Retinal pigment epithelial cell (primary cell): ENCODE measurements at regions not wholly inside any gene's neighbourhood (a gene's known extent, or its start where the extent isn't known, plus 50 kb on each side); places are given as distances from the start of the nearest gene placed in this dataset.
"Not testable (repeated sequence)": the region's sequence is repeated elsewhere in the genome, so short reads cannot be mapped to it uniquely, and the experiment has no call there.

ENCODE experiments used
- DNase-seq: peaks from one replicate; pipeline ENCODE4 v3.0.0-alpha.2; 2010; ENCODE audit warnings: low read depth
- H3K4me3 ChIP-seq: 2 replicates; pipeline ENCODE4 v1.5.1; 2011; ENCODE audit warnings: mild to moderate bottlenecking, low read length, control low read depth, moderate library complexity
- TF ChIP-seq, protein P1 (sequence below): conservative IDR thresholded peaks from 2 replicates; pipeline ENCODE4 v1.5.1; 2011; ENCODE audit warnings: low read depth, low read length, control low read depth, inconsistent platforms

DNA sequence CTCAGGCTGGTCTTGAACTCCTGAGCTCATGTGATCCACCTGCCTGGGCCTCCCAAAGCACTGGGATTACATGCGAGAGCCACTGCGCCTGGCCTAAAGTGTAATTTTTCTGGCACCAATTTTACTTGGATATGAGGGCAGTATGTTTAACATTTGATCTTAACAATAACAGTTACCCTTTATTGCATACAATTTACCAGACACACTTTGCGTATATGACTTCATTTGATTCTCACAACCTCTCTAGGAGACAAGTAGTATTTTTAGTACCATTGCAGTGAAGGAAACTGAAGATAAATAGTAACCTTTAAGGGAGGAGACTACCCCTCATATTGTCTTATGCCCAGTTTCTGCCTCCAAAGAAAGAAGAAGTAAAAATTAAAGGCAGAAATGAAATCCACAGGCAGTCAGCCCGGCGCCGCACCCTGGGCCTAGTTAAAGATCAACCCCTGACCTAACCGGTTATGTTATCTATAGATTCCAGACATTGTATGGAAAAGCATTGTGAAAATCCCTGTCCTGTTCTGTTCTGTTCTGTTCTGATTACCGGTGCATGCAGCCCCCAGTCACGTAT, 54.0 kb downstream of the CYP26A1 start:
- not testable (repeated sequence) for H3K4me3 ChIP-seq, DNase-seq

DNA sequence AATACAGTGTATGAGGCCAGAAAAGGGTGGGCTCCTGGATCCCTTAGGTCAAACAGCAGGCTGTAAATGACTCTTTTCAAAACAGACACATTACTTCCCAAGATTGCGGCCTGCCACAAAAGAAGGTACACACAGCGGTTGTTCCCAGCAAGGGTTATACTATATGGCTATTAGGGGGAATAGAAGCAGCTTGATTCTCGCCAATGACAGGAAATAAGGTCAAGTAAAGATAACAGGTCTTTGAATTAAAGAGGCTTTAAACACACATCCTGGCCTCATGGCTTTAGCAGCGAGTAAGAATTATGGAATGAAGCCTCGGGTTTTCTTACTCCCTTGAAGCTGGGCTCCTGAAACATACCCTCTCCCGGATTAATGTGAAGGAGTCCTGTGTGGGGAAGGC, 58.3 kb downstream of the CYP26A1 start:
- DNase-seq = no peak
- no peak overlapping the region for H3K4me3 ChIP-seq
- TF ChIP-seq, protein P1, sequence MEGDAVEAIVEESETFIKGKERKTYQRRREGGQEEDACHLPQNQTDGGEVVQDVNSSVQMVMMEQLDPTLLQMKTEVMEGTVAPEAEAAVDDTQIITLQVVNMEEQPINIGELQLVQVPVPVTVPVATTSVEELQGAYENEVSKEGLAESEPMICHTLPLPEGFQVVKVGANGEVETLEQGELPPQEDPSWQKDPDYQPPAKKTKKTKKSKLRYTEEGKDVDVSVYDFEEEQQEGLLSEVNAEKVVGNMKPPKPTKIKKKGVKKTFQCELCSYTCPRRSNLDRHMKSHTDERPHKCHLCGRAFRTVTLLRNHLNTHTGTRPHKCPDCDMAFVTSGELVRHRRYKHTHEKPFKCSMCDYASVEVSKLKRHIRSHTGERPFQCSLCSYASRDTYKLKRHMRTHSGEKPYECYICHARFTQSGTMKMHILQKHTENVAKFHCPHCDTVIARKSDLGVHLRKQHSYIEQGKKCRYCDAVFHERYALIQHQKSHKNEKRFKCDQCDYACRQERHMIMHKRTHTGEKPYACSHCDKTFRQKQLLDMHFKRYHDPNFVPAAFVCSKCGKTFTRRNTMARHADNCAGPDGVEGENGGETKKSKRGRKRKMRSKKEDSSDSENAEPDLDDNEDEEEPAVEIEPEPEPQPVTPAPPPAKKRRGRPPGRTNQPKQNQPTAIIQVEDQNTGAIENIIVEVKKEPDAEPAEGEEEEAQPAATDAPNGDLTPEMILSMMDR = no peak

DNA sequence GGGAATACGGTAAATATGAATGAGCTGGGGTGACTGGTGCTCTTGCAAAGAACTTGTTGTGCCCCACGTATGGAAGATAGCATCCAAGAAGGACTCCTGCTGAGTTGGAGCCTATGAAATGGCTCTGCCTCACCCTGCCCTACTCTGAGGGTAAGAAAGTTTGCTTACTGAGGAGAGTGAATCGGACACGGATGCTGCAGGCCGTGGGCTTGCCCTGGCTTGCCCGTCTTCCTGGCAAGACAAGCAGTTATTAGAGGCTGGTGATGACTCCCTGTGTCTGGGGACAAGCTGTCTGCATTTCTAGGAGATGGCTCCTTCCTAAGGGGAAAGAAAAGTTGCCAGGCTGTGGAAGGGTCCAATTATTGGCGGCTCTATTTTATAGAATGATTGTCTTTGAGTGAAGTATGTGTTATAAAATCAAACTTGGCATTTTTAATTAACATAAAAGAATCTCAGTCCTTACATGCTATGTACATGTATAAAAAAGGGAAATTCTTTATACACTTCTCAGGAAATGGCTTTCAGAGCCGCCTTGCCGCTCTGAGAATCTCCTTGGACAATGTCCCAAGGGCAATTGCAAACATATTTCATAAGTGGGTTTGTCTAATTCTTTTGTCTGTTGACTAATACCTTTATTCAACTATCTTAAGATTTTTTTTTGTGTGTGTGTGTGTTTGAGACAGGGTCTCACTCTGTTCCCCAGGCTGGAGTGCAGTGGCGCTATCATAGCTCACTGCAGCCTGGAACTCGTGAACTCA, 64.6 kb downstream of the CYP26A1 start:
- DNase-seq = no peak
- TF ChIP-seq, protein P1 = no peak
- H3K4me3 ChIP-seq = no peak overlapping the region

DNA sequence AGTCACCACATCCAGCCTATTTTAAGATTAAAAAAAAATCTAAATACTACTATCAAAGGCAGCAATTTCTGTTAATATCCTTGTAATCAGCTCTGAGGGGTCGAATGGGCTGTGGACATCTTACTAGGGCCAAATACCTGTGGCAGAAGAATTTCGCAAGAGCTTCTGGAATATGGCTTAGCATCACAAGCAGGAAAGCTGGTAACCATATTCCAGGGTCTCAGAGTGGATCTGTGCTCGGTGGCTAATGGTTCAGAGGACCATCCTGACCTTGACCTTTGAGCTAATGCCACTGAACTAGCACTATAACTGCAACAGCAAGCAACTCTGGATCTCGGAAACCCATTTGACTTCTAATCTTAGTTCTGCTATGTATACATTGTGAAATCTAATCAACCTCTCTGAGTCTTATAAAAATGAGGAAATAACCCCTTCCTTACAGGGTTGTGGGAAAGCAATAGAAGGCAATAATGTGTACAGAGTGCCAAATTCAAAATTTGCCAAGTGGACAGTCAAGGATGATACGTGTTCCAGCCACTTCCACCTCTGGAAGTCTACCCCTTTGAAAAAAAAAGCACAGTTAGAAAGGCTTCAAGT, 65.5 kb downstream of the CYP26A1 start:
- DNase-seq = no peak
- no peak overlapping the region for H3K4me3 ChIP-seq
- TF ChIP-seq, protein P1 = no peak

DNA sequence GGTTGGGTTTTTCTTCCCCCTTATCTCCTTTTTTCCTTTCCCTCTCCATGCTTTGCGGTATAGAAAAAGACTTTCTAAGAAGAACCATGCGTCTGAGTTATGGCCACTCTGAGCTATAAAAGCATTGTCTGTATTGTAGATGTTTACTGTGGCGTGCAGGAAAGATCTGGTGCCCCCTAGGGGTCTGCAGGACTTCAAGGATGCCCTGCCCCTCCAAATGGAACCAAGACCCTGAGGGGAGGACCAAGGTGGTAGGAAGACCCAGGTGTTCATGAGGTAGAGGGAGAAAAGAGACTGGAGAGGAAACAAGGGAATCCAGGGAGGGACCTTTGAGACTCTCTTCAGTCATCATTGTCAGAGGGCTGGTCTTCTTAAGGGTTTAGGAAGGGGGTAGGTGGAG, 68.8 kb downstream of the CYP26A1 start:
- TF ChIP-seq, protein P1 = no peak
- no peak for DNase-seq
- H3K4me3 ChIP-seq = no peak overlapping the region

DNA sequence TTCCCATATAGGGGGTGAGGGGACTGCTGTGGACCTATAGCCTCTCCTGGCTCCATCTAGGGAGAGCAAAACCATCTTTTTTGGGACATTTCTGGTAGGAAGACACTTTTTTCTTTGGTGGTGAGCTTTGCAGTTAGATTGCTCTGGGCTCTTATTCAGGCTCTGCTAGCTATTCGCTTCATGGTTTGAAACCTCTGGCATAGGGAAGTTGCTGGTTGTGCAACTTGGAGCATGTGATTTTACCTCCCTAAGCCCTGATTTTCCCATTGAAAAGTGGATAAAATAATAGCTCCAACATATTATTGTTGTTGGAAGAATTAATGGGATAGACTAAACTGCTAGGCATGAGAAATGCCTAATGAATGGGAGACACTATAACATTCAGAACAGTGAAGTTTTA, 69.6 kb downstream of the CYP26A1 start:
- TF ChIP-seq, protein P1 = no peak
- H3K4me3 ChIP-seq = no peak overlapping the region
- no peak for DNase-seq

DNA sequence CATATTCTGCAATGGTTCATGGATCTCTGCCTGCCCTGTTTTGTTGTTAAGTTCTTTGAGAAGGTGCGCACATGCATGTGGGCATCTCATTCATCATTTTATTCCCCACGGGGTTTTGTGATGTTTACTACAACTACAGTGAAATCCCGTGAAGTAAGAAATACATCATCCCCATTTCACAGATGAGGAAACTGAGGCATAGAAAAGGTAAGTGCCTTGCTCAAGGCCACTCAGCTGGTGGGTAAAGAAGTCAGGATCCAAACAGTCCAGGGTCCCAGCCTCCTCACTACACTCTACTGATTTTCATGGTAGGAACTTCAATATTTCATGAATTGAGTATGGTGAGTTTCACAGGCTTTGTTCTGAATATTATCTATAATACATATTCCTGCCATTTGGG, 72.6 kb downstream of the CYP26A1 start:
- H3K4me3 ChIP-seq = no peak overlapping the region
- TF ChIP-seq, protein P1 = no peak
- DNase-seq = no peak
